Tibial nerve (tissue), 4 donors: ENCODE measurements at regions not wholly inside any gene's neighbourhood (a gene's known extent, or its start where the extent isn't known, plus 50 kb on each side); places are given as distances from the start of the nearest gene placed in this dataset.

Experiments used
- DNase-seq, 2 donors: peaks; one replicate each; pipeline ENCODE4 v3.0.0-alpha.2; 2019; ENCODE audit warnings: low spot score in 2 of 2
- H3K27ac ChIP-seq, 4 donors: fragments of 200-600 bp; sonication (generic) in 3 of 4; one replicate each; pipeline ENCODE4 v1.5.1; 2017 to 2019; ENCODE audit warnings: mild to moderate bottlenecking in 1 of 4
- H3K27me3 ChIP-seq, 2 donors: fragments of 200-600 bp; sonication (generic) in 1 of 2; one replicate each; pipeline versions ENCODE4 v1.5.1 to v1.6.0; 2017 to 2019
- H3K36me3 ChIP-seq, 3 donors: fragments of 200-600 bp; sonication (generic); one replicate each; pipeline ENCODE4 v1.5.1; 2018 to 2019
- H3K4me1 ChIP-seq, 4 donors: fragments of 200-600 bp; sonication (generic) in 3 of 4; one replicate each; pipeline ENCODE4 v1.5.1; 2017 to 2019
- H3K4me3 ChIP-seq, 4 donors: fragments of 200-600 bp; sonication (generic) in 3 of 4; one replicate each; pipeline ENCODE4 v1.5.1; 2017 to 2019; ENCODE audit warnings: mild to moderate bottlenecking in 1 of 4, moderate library complexity in 1 of 4
- H3K9me3 ChIP-seq, 4 donors: fragments of 200-600 bp; sonication (generic) in 3 of 4; one replicate each; pipeline ENCODE4 v1.5.1; 2017 to 2019
- EP300 ChIP-seq, 2 donors: sonication (generic); formaldehyde crosslinking; IDR thresholded peaks; one replicate each; pipeline ENCODE4 v1.6.1; 2017; ENCODE audit warnings: antibody characterized with exemption in 2 of 2, mild to moderate bottlenecking in 1 of 2
- POLR2A ChIP-seq, 2 donors: fragments of 450-650 bp; IDR thresholded peaks; one replicate each; pipeline ENCODE4 v1.6.1; 2017; ENCODE audit warnings: antibody characterized with exemption in 2 of 2, mild to moderate bottlenecking in 2 of 2, moderate library complexity in 2 of 2
- WGBS, 2 donors: methylation state at CpG; one replicate each; pipeline ENCODE4 v1.1.5; 2018; 5-methylcytosine and 5-hydroxymethylcytosine counted together
- TF ChIP-seq, protein P1 (sequence below), 5 experiments: fragments of 200-600 bp in 3 of 5; fragments of 450-650 bp in 2 of 5; sonication (generic) in 3 of 5; IDR thresholded peaks; one replicate each; pipeline ENCODE4 v1.5.1; 2016 to 2019; ENCODE audit warnings: antibody characterized with exemption in 5 of 5, mild to moderate bottlenecking in 3 of 5, moderate library complexity in 2 of 5

DNA sequence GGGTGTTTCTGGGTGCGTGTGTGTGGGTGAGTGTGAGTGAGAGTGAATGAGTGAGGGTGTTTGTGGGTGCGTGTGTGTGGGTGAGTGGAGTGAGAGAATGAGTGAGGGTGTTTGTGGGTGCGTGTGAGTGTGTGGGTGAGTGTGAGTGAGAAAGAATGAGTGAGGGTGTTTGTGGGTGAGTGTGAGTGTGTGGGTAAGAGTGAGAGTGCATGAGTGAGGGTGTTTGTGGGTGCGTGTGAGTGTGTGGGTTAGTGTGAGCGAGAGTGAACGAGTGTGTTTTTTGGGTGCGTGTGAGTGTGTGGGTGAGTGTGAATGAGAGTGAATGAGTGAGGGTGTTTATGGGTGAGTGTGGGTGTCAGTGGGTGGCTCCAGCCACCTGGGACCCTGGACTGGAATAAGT is 1676.1 kb upstream of the TENM3 start:
- no peaks in the 10 kb centered on the region for H3K9me3 ChIP-seq
- no peak overlapping the region for H3K27ac ChIP-seq
- WGBS, 2 donors = 77 to 86% methylated on average over 7 of the region's 7 CpGs
- H3K36me3 ChIP-seq = no peaks in the 10 kb centered on the region
- H3K27me3 ChIP-seq = no peaks in the 10 kb centered on the region
- no peak for DNase-seq
- H3K4me3 ChIP-seq = no peak overlapping the region
- H3K4me1 ChIP-seq = peaks cover 0 to 10% (median 0%) of the 10 kb centered on the region in 4 donors
- TF ChIP-seq POLR2A (IDR thresholded peaks at IDR 0.05) = no peak
- TF ChIP-seq, protein P1, sequence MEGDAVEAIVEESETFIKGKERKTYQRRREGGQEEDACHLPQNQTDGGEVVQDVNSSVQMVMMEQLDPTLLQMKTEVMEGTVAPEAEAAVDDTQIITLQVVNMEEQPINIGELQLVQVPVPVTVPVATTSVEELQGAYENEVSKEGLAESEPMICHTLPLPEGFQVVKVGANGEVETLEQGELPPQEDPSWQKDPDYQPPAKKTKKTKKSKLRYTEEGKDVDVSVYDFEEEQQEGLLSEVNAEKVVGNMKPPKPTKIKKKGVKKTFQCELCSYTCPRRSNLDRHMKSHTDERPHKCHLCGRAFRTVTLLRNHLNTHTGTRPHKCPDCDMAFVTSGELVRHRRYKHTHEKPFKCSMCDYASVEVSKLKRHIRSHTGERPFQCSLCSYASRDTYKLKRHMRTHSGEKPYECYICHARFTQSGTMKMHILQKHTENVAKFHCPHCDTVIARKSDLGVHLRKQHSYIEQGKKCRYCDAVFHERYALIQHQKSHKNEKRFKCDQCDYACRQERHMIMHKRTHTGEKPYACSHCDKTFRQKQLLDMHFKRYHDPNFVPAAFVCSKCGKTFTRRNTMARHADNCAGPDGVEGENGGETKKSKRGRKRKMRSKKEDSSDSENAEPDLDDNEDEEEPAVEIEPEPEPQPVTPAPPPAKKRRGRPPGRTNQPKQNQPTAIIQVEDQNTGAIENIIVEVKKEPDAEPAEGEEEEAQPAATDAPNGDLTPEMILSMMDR (IDR thresholded peaks at IDR 0.05) = no peak
- TF ChIP-seq EP300 (IDR thresholded peaks at IDR 0.05) = no peak

DNA sequence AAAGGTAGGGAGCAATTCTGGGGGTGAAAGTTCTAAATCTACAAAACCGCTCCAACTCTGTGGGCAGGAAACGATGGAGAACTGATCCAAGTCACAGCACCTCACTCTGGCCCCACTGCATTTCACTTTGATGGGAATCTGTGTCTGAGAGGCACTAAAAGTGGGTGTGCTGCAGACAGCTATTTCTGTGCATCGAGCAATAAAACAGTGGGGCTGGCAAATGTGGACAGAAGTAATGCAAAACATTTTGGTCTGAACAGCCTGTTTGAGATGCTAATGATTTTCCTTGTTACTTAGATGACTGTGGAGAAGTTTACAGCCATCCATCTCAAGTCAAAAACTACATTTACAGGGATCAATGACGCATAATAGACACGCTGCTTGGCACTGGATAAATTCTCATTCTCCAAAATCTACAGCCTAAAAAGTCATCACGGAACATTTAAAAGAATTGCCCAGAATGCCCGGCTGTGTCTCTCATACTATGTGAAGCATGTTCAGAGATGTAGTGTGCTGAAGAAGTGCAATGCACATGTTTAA is 1671.6 kb upstream of the TENM3 start:
- Histone ChIP-seq H3K9me3 (no peaks in the 10 kb centered on the region), H3K27ac (no peak overlapping the region), H3K36me3 (no peaks in the 10 kb centered on the region), H3K4me3 (no peak overlapping the region), H3K27me3 (no peaks in the 10 kb centered on the region), H3K4me1 (no peaks in the 10 kb centered on the region)
- 63 to 64% methylated on average over 7 of the region's 7 CpGs for WGBS, 2 donors
- no peak for TF ChIP-seq EP300 (IDR thresholded peaks at IDR 0.05)
- no peak for TF ChIP-seq POLR2A (IDR thresholded peaks at IDR 0.05)
- DNase-seq = no peak

DNA sequence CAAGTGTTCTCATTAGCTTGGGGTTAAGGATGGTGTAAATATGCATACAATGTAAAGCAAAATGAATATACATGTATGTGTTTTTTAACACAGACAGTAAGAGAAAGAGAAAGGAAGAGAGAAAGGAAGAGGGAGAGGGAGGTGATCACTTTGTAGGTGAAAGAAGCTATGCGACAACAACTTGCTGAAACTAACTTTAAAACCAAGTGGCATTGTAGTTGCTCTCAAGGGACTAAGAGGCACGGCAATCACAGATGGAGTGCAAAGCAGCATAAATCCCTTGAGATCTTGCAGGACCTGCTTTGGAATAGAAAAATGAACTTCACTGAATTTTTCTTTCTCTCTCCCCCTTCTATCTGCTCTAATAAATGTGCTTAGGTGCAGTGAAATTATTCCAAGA is 1665.0 kb upstream of the TENM3 start:
- 61 to 62% methylated on average over 2 of the region's 2 CpGs for WGBS, 2 donors

DNA sequence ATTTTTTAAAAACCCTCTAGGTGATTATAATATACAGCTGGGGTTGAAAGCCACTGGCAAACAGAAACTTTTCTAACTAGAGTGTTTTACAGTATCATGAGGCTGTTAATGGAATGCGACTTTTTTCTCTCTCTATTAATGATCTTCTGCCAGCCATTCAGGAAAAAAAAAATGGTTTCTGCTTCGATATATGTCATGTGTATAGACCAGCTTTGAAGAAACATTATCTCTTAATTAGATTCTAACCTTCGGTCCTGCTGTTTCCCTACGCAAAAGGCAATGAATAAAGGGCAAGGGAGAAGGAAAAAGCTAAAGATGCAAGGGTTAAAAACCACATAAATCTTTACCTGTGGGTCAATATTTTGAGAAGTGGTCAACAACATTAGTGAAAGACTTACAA is 1662.1 kb upstream of the TENM3 start:
- Histone ChIP-seq H3K9me3 (no peaks in the 10 kb centered on the region), H3K36me3 (no peaks in the 10 kb centered on the region), H3K4me3 (no peak overlapping the region), H3K27ac (no peak overlapping the region), H3K4me1 (no peaks in the 10 kb centered on the region), H3K27me3 (no peaks in the 10 kb centered on the region)
- WGBS, 2 donors = 74 to 76% methylated on average over 4 of the region's 4 CpGs
- no peak for DNase-seq
- no peak for TF ChIP-seq EP300 (IDR thresholded peaks at IDR 0.05)
- TF ChIP-seq, protein P1 (IDR thresholded peaks at IDR 0.05) = no peak
- no peak for TF ChIP-seq POLR2A (IDR thresholded peaks at IDR 0.05)

More for the DNA sequence above, 1665.0 kb upstream of the TENM3 start:
- TF ChIP-seq, protein P1 (IDR thresholded peaks at IDR 0.05) = no peak
- no peak for TF ChIP-seq EP300 (IDR thresholded peaks at IDR 0.05)
- no peak for TF ChIP-seq POLR2A (IDR thresholded peaks at IDR 0.05)
- no peak overlapping the region for H3K4me3 ChIP-seq
- H3K27me3 ChIP-seq = no peaks in the 10 kb centered on the region
- no peaks in the 10 kb centered on the region for H3K4me1 ChIP-seq
- no peaks in the 10 kb centered on the region for H3K36me3 ChIP-seq
- no peak overlapping the region for H3K27ac ChIP-seq
- DNase-seq = no peak
- H3K9me3 ChIP-seq = no peaks in the 10 kb centered on the region

DNA sequence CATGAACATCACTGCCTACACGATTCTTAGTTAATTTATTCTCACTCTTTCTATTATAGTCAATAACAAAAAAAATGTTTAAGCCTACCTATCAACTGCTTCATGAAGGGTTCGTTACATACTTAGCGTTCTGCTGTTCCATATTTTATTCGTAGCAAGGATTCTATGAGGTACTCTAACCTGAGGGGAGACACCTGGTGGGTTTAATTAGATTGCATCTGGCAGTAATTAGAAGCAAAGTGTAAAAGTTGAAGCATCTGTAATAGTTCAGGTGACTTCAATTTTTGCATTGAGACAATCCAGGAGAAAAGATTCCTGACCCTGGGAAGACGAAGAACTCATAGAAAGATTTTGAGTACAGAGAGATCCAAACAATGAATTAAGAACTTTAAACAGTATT is 1655.8 kb upstream of the TENM3 start:
- no peaks in the 10 kb centered on the region for H3K4me1 ChIP-seq
- no peaks in the 10 kb centered on the region for H3K27me3 ChIP-seq
- TF ChIP-seq, protein P1 (IDR thresholded peaks at IDR 0.05) = no peak
- TF ChIP-seq POLR2A (IDR thresholded peaks at IDR 0.05) = no peak
- no peak for TF ChIP-seq EP300 (IDR thresholded peaks at IDR 0.05)
- H3K36me3 ChIP-seq = no peaks in the 10 kb centered on the region
- no peak overlapping the region for H3K27ac ChIP-seq
- DNase-seq = no peak
- H3K9me3 ChIP-seq = no peaks in the 10 kb centered on the region
- WGBS, 2 donors = 73 to 76% methylated on average over 5 of the region's 5 CpGs
- no peak overlapping the region for H3K4me3 ChIP-seq

DNA sequence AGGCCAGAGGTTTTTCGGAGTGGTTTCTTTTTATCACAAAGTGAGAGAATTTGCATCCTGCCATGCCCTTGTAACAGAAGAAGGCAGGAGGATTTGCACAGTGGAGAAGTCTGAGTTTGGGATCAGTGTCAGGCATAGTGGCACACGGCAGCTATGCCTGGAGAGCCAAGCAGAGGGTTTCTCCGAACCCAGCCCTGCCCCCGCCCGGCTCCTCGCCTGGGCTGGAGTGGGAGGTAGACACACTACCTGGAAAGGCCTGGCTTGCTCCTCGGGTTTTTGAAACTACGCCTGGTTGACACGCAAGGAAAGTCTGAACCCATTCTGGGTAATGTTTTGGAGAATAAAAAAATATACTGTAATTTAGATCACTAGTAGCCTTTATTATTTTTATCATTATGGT is 1653.6 kb upstream of the TENM3 start:
- Histone ChIP-seq H3K4me1 (no peaks in the 10 kb centered on the region), H3K4me3 (no peak overlapping the region), H3K36me3 (no peaks in the 10 kb centered on the region), H3K9me3 (no peaks in the 10 kb centered on the region), H3K27me3 (no peaks in the 10 kb centered on the region), H3K27ac (no peak overlapping the region)
- TF ChIP-seq, protein P1 (IDR thresholded peaks at IDR 0.05) = no peak
- no peak for TF ChIP-seq POLR2A (IDR thresholded peaks at IDR 0.05)
- TF ChIP-seq EP300 (IDR thresholded peaks at IDR 0.05) = no peak
- WGBS, 2 donors = 88 to 93% methylated on average over 9 of the region's 9 CpGs
- DNase-seq = no peak
